ENCODE measurements at regions not wholly inside any gene's neighbourhood (a gene's known extent, or its start where the extent isn't known, plus 50 kb on each side); places are given as distances from the start of the nearest gene placed in this dataset.

- no CpG with 5 or more reads among the region's 2 CpGs for WGBS (ENCODE audit: extremely low coverage, insufficient read length, low lambda C conversion rate)
- no peak overlapping the region for H3K27ac Mint-ChIP-seq
- H4K5ac ChIP-seq (ENCODE audit: insufficient read length, low read depth, low read length) = no peak overlapping the region
- no peak for DNase-seq
- H3K56ac ChIP-seq (ENCODE audit: insufficient read length, low read depth, low read length) = no peak overlapping the region
- H3K9me3 ChIP-seq (ENCODE audit: control insufficient read depth, low read depth, low read length) = no peaks in the 10 kb centered on the region
- H3K14ac ChIP-seq (ENCODE audit: insufficient read depth, low read length) = no peak overlapping the region
- no peak overlapping the region for H3K18ac ChIP-seq (ENCODE audit: insufficient read length, low read depth, low read length)
- no peaks in the 10 kb centered on the region for H4K20me1 ChIP-seq (ENCODE audit: control insufficient read depth, insufficient read depth, insufficient read length)
- no peaks in the 10 kb centered on the region for H3K27me3 Mint-ChIP-seq (ENCODE audit: low read depth)
- no peak overlapping the region for H3K27ac ChIP-seq (ENCODE audit: insufficient read length, low read depth, low read length)
- no peaks in the 10 kb centered on the region for H3K79me2 ChIP-seq (ENCODE audit: insufficient read depth, low read length)
- no peak overlapping the region for H4K8ac ChIP-seq (replicated peaks; ENCODE audit: insufficient read length, low read depth, low read length)
- no peak overlapping the region for H3K23ac ChIP-seq (ENCODE audit: insufficient read length, low read depth, low read length)
- peaks cover 2 to 4% of the 10 kb centered on the region in 2 experiments; a peak in 2 of 4 replicates for H3K4me1 Mint-ChIP-seq
- TF ChIP-seq, protein P1, sequence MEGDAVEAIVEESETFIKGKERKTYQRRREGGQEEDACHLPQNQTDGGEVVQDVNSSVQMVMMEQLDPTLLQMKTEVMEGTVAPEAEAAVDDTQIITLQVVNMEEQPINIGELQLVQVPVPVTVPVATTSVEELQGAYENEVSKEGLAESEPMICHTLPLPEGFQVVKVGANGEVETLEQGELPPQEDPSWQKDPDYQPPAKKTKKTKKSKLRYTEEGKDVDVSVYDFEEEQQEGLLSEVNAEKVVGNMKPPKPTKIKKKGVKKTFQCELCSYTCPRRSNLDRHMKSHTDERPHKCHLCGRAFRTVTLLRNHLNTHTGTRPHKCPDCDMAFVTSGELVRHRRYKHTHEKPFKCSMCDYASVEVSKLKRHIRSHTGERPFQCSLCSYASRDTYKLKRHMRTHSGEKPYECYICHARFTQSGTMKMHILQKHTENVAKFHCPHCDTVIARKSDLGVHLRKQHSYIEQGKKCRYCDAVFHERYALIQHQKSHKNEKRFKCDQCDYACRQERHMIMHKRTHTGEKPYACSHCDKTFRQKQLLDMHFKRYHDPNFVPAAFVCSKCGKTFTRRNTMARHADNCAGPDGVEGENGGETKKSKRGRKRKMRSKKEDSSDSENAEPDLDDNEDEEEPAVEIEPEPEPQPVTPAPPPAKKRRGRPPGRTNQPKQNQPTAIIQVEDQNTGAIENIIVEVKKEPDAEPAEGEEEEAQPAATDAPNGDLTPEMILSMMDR (conservative IDR thresholded peaks at IDR 0.05) = no peak
- H3K4me2 ChIP-seq (ENCODE audit: insufficient read depth, insufficient read length, low read length) = no peak overlapping the region
- H3K27me3 ChIP-seq (ENCODE audit: insufficient read depth, low read length) = no peaks in the 10 kb centered on the region
- no peak overlapping the region for H3K4me3 Mint-ChIP-seq
- H3K4ac ChIP-seq (ENCODE audit: low read depth, low read length) = no peak overlapping the region
- no peak overlapping the region for H2AK5ac ChIP-seq (ENCODE audit: insufficient read length, low read length)
- H3K36me3 Mint-ChIP-seq (ENCODE audit: insufficient read depth in 1 of 3, low read depth in 3 of 3) = no peaks in the 10 kb centered on the region
- no peak overlapping the region for H2BK5ac ChIP-seq (ENCODE audit: insufficient read length, low read length)
- H3K9ac ChIP-seq (ENCODE audit: extremely low read depth, insufficient read length, low read length) = no peak overlapping the region
- H2BK15ac ChIP-seq (ENCODE audit: low read depth, low read length) = no peak overlapping the region
- H2BK12ac ChIP-seq (ENCODE audit: insufficient read length, low read depth, low read length) = no peak overlapping the region
- no peaks in the 10 kb centered on the region for H3K79me1 ChIP-seq (ENCODE audit: insufficient read depth, low read depth, low read length, poor library complexity, severe bottlenecking)
- no peak overlapping the region for H3T11ph ChIP-seq (ENCODE audit: low read length)
- no peaks in the 10 kb centered on the region for H3K23me2 ChIP-seq (ENCODE audit: insufficient read length, low read depth, low read length, poor library complexity, severe bottlenecking)
- H2BK120ac ChIP-seq (ENCODE audit: low read depth, low read length, poor library complexity, severe bottlenecking) = no peak overlapping the region
- H4K91ac ChIP-seq (ENCODE audit: insufficient read length, low read depth, low read length) = no peak overlapping the region
- no peak overlapping the region for H2AFZ ChIP-seq (ENCODE audit: low read length)
- no peaks in the 10 kb centered on the region for H3K4me1 ChIP-seq (ENCODE audit: insufficient read depth, low read length)
- no peak overlapping the region for H2BK20ac ChIP-seq (ENCODE audit: low read depth, low read length, poor library complexity, severe bottlenecking)
- no peaks in the 10 kb centered on the region for H3K9me3 Mint-ChIP-seq
These were observed 112.8 kb downstream of the DSC3 start for GRCh38 chr18:30929718-30930117.
